Hindlimb muscle (tissue), 1 donor: ENCODE measurements at regions not wholly inside any gene's neighbourhood (a gene's known extent, or its start where the extent isn't known, plus 50 kb on each side); places are given as distances from the start of the nearest gene placed in this dataset.
"Not testable (repeated sequence)": the region's sequence is repeated elsewhere in the genome, so short reads cannot be mapped to it uniquely, and the experiment has no call there.

Experiments
- DNase-seq: peaks from one replicate; pipeline ENCODE4 v3.0.0-alpha.2; 2013

- no peak for DNase-seq
Measured at GRCh38 chr3:140870351-140870750, 71.3 kb upstream of the SLC25A36 start.

GRCh38 chr3:140871022-140871421, 70.6 kb upstream of the SLC25A36 start:
- DNase-seq: no peak

- DNase-seq: not testable (repeated sequence)
Measured at GRCh38 chr3:140872165-140872564, 69.5 kb upstream of the SLC25A36 start.

GRCh38 chr3:140883428-140884040, 58.1 kb upstream of the SLC25A36 start:
- DNase-seq: no peak

- not testable (repeated sequence) for DNase-seq
Measured at GRCh38 chr3:140885697-140886096, 55.9 kb upstream of the SLC25A36 start.
